Stimulated activated CD4-positive, alpha-beta T cell treated with anti-CD3 and anti-CD28 coated beads, Interleukin-1b, Interleukin-23, amount 100 ng/mL, for 1 hour (primary cell): ENCODE measurements at regions not wholly inside any gene's neighbourhood (a gene's known extent, or its start where the extent isn't known, plus 50 kb on each side); places are given as distances from the start of the nearest gene placed in this dataset.
"Not testable (repeated sequence)": the region's sequence is repeated elsewhere in the genome, so short reads cannot be mapped to it uniquely, and the experiment has no call there.

ENCODE experiments used
- DNase-seq, 2 donors: peaks; one replicate each; pipeline ENCODE4 v3.0.0-alpha.2; 2020; ENCODE audit warnings: low read depth in 2 of 2

GRCh38 chr12:11539156-11539555, 110.3 kb upstream of the ETV6 start:
- no peak for DNase-seq

DNA sequence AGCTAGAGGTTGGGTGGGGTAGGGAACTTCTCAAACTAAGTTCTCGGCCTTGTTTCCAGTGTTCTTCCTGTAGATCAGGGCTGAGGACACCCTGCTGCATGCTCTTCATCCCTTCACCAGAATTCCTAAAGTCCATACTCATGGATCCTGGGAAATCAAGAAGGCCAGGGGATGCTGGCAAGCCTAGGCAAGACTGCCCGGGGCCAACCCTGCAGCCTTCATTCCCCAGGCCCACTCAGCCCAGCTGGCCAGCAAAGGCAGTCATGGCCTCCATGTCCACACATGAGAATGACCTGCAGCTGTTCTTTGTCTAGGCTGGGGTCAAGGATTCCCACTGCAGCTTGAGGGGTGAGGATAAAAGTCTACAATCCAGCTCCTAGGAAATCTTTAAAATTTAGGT, 109.3 kb upstream of the ETV6 start:
- DNase-seq = no peak

DNA sequence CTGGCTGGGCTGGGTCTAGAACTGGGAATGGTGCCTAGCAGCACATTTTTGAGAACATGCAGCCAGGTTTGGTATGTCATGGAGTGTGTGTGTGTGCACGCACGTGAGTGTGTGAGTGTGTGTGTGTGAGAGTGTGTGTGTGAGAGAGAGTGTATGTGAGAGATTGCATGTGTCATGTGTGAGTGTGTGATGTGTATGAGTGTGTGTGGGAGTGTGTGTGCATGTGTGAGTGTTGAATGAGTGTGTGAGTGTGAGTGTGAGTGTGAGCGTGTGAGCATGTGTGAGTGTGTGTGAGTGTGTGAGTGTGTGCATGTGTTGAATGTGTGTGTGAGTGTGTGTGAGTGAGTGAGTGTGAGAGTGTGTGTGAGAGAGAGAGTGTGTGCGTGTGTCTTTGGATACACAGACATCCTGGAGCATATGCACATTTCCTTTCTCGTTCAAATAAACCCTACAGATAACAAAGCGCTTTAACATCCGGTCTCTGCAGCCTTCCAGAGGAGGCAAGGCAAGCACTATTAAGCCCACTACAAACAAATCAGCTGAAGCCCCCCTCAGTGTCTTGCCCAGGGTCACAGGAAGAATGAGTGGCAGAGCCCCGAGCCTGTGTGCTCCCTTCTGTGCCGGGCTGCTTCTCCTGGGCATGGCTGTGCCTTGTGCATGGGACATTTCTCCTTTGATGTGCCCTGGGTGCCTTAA, 108.7 kb upstream of the ETV6 start:
- DNase-seq = no peak

- no peak for DNase-seq
Observed at GRCh38 chr12:11542599-11542998, 106.9 kb upstream of the ETV6 start.

- no peak for DNase-seq
Observed at GRCh38 chr12:11543457-11544158, 105.9 kb upstream of the ETV6 start.

- DNase-seq = no peak
Observed at GRCh38 chr12:11545484-11546330, 103.8 kb upstream of the ETV6 start.

DNA sequence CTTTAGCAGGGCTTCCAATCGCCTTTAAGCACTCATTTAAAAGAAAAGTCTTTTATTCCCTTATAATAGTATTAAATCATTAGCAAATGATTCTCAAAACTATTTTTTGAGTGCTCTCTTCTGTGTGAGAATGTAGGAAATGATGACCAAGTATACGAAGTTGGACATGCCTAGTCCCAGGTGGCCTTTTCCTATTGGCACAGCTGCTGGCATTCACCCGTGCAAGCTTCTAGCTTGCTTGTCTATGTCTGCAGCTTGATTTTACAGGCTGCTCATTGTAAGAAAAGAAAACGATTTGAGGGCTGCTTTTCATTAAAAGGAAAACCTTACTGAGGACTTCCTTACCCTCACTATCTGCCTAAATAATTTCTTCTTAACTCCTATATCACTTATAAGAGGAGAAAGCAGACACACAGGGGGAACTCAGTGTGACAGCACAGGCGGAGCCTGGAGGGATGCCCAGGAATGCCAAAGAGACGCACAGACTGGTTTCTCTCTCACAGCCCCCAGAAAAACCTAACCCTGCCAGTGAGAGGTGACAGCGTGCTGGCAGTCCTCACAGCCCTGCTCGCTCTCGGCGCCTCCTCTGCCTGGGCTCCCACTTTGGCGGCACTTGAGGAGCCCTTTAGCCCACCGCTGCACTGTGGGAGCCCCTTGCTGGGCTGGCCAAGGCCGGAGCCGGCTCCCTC, 102.7 kb upstream of the ETV6 start:
- DNase-seq = not testable (repeated sequence)

- DNase-seq = not testable (repeated sequence)
Observed at GRCh38 chr12:11547271-11547646, 102.2 kb upstream of the ETV6 start.

- DNase-seq = no peak
Observed at GRCh38 chr12:11549119-11549518, 100.4 kb upstream of the ETV6 start.

GRCh38 chr12:11553871-11554533, 95.5 kb upstream of the ETV6 start:
- DNase-seq = no peak

DNA sequence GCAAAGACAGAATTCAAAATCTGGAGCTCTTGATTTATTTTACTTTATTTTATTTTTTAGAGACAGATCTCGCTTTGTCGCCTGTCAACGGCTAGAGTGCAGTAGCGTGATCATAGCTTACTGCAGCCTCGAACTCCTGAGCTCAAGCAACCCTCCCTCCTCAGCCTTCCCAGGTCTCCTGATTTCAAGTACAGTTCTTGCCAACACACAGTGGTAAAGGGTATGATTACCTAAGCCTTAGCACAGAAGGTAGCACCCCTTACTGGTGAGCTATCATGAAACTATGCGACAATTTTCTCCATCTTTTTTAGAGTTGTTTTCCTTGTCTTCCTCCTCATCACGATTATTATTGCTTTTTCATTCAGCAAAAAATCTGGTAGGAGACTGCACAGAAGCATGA, 94.3 kb upstream of the ETV6 start:
- DNase-seq = no peak

GRCh38 chr12:11555743-11556625, 93.5 kb upstream of the ETV6 start:
- DNase-seq = no peak

DNA sequence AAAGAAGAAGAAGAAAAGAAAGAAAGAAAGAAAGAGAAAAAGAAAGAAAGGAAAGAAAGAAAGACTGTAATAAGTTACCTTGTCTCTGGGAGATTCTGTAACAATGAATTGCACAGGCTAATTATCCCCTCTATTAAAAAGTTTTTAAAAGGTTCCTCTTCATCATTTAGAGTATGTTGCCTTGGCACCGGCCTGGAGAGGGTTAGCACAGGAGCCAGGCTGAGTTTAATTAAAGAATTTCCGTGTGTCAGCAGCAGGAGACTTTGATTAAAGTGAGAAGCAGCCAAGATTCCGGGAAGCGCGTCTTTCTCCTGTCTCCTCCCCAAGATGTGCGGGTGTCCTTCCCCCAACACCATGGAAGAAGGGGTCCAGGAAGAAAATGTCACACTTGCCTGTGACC, 92.8 kb upstream of the ETV6 start:
- no peak for DNase-seq

DNA sequence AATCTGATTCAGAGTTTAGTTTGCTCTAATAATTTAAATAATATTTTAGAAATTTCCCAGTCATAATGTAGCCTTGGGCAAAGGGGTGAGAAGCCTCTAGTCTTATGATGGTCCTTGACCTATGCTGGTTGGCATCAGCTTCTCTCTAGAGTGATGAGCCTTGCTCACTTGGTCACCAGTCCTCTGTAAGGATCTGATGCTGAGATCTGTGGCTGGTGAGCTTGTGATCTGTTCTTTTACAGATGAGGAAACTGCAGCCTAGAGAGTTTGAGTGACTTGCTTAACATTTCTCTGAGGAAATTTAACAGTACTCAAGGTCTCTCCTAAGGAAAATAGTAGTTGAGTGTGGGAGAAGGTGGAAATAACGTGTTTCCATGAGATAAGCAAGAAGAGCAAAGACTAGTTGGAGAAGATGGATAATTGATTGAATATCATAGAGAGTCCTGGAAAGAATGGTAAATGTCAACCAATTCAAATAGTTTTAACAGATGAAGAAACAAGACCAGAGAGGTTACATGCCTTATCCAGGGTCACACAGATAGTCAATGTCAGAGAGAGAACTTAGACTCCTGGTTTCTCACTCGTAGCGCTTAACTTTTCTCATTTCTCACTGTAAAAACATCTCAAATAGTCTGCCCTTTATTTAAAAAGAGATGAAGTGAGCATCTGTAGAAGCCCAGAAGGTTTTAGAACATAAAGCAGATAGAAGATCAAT, 89.7 kb upstream of the ETV6 start:
- no peak for DNase-seq

GRCh38 chr12:11561411-11561810, 88.1 kb upstream of the ETV6 start:
- DNase-seq = no peak

- DNase-seq = no peak
Observed at GRCh38 chr12:11563785-11564739, 85.4 kb upstream of the ETV6 start.

GRCh38 chr12:11564984-11565651, 84.4 kb upstream of the ETV6 start:
- DNase-seq = no peak

DNA sequence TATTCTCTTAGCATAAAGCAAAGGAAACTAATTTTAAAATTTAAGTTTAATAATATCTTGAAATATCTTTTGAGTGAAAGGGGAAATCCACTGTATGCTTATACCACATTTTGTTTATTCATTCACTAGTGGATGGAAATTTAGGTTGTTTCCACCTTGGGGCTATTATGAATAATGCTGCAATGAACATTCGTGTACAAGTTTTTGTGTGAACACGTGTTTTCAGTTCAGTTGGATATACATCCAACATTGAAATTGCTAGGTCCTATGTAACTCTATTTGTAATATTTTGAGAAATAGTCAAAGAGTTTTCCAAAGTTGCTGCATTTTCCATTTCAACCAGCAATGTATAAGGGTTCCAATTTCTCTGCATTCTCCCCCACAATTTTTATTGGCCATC, 83.7 kb upstream of the ETV6 start:
- DNase-seq = no peak
